H9 (cell line): ENCODE measurements at regions not wholly inside any gene's neighbourhood (a gene's known extent, or its start where the extent isn't known, plus 50 kb on each side); places are given as distances from the start of the nearest gene placed in this dataset.

Experiments used
- DNase-seq: peaks from one replicate; pipeline ENCODE4 v3.0.0-alpha.2; 2017
- H2AFZ ChIP-seq: one replicate; pipeline ENCODE4 v1.6.1; 2013; ENCODE audit warnings: mild to moderate bottlenecking, low read length, control low read depth, moderate library complexity
- H2AK5ac ChIP-seq: 2 replicates; pipeline ENCODE4 v1.6.1; 2013; ENCODE audit warnings: low read length, control low read depth, mixed read lengths; ENCODE audit not compliant: insufficient read length
- H2BK120ac ChIP-seq: one replicate; pipeline ENCODE4 v1.6.1; 2013; ENCODE audit warnings: low read depth, mild to moderate bottlenecking, low read length, control low read depth, inconsistent platforms; ENCODE audit not compliant: poor library complexity, severe bottlenecking
- H2BK12ac ChIP-seq: 2 replicates; pipeline ENCODE4 v1.6.1; 2013; ENCODE audit warnings: low read length, control low read depth, mixed read lengths, low read depth; ENCODE audit not compliant: insufficient read length
- H2BK15ac ChIP-seq: 2 replicates; pipeline ENCODE4 v1.6.1; 2013; ENCODE audit warnings: low read depth, low read length, control low read depth
- H2BK20ac ChIP-seq: one replicate; pipeline ENCODE4 v1.6.1; 2013; ENCODE audit warnings: low read depth, mild to moderate bottlenecking, low read length, control low read depth, inconsistent platforms; ENCODE audit not compliant: poor library complexity, severe bottlenecking
- H2BK5ac ChIP-seq: 2 replicates; pipeline ENCODE4 v1.6.1; 2013; ENCODE audit warnings: low read length, control low read depth, mixed read lengths; ENCODE audit not compliant: insufficient read length
- H3K14ac ChIP-seq: 2 replicates; pipeline ENCODE4 v1.6.1; 2013; ENCODE audit warnings: low read length, control low read depth; ENCODE audit not compliant: insufficient read depth
- H3K18ac ChIP-seq: 2 replicates; pipeline ENCODE4 v1.6.1; 2013; ENCODE audit warnings: low read depth, mild to moderate bottlenecking, mixed read lengths, low read length, control low read depth; ENCODE audit not compliant: insufficient read length
- H3K23ac ChIP-seq: 2 replicates; pipeline ENCODE4 v1.6.1; 2013; ENCODE audit warnings: low read length, control low read depth, mixed read lengths, low read depth; ENCODE audit not compliant: insufficient read length
- H3K23me2 ChIP-seq: 2 replicates; pipeline ENCODE4 v1.6.1; 2013; ENCODE audit warnings: low read depth, mild to moderate bottlenecking, mixed read lengths, low read length, control low read depth; ENCODE audit not compliant: insufficient read length, poor library complexity, severe bottlenecking
- H3K27ac ChIP-seq: 2 replicates; pipeline ENCODE4 v1.5.1; 2013; ENCODE audit warnings: low read length, control low read depth, mixed read lengths, low read depth; ENCODE audit not compliant: insufficient read length
- H3K27me3 ChIP-seq: 2 replicates; pipeline ENCODE4 v1.6.1; 2013; ENCODE audit warnings: low read length, control low read depth, inconsistent platforms; ENCODE audit not compliant: insufficient read depth
- H3K4ac ChIP-seq: 2 replicates; pipeline ENCODE4 v1.6.1; 2013; ENCODE audit warnings: low read depth, mild to moderate bottlenecking, control low read depth, inconsistent platforms, low read length, moderate library complexity
- H3K4me1 ChIP-seq: 2 replicates; pipeline ENCODE4 v1.6.1; 2013; ENCODE audit warnings: low read length, control low read depth, inconsistent platforms; ENCODE audit not compliant: insufficient read depth
- H3K4me2 ChIP-seq: 2 replicates; pipeline ENCODE4 v1.6.1; 2013; ENCODE audit warnings: low read length, control low read depth, mixed read lengths; ENCODE audit not compliant: insufficient read length, insufficient read depth
- H3K56ac ChIP-seq: 2 replicates; pipeline ENCODE4 v1.6.1; 2013; ENCODE audit warnings: low read depth, mild to moderate bottlenecking, mixed read lengths, low read length, control low read depth; ENCODE audit not compliant: insufficient read length
- H3K79me1 ChIP-seq: 2 replicates; pipeline ENCODE4 v1.6.1; 2013; ENCODE audit warnings: low read depth, mild to moderate bottlenecking, moderate library complexity, low read length, control low read depth, inconsistent platforms; ENCODE audit not compliant: insufficient read depth, poor library complexity, severe bottlenecking
- H3K79me2 ChIP-seq: 2 replicates; pipeline ENCODE4 v1.6.1; 2013; ENCODE audit warnings: low read length, control low read depth, inconsistent platforms; ENCODE audit not compliant: insufficient read depth
- H3K9ac ChIP-seq: 2 replicates; pipeline ENCODE4 v1.6.1; 2013; ENCODE audit warnings: low read length, control low read depth, mixed read lengths; ENCODE audit not compliant: insufficient read length; ENCODE audit errors: extremely low read depth
- H3K9me3 ChIP-seq: one replicate; pipeline ENCODE4 v1.6.1; 2013; ENCODE audit warnings: low read depth, low read length, inconsistent platforms; ENCODE audit not compliant: control insufficient read depth
- H3T11ph ChIP-seq: one replicate; pipeline ENCODE4 v1.6.1; 2013; ENCODE audit warnings: mild to moderate bottlenecking, low read length, control low read depth, inconsistent platforms
- H4K20me1 ChIP-seq: one replicate; pipeline ENCODE4 v1.6.1; 2013; ENCODE audit not compliant: control insufficient read depth, insufficient read length, insufficient read depth
- H4K5ac ChIP-seq: 2 replicates; pipeline ENCODE4 v1.6.1; 2013; ENCODE audit warnings: low read depth, mild to moderate bottlenecking, mixed read lengths, low read length, control low read depth; ENCODE audit not compliant: insufficient read length
- H4K8ac ChIP-seq: replicated peaks from 2 replicates; pipeline ENCODE4 v1.6.1; 2013; ENCODE audit warnings: low read length, control low read depth, mixed read lengths, low read depth; ENCODE audit not compliant: insufficient read length
- H4K91ac ChIP-seq: 2 replicates; pipeline ENCODE4 v1.6.1; 2013; ENCODE audit warnings: low read depth, mild to moderate bottlenecking, moderate library complexity, mixed read lengths, low read length, control low read depth; ENCODE audit not compliant: insufficient read length
- H3K27ac Mint-ChIP-seq, 3 experiments: 2 replicates in 2 of 3; 3 replicates in 1 of 3; pipeline ENCODE4 v1.8.0; 2020 to 2021; ENCODE audit warnings: mixed read lengths in 3 of 3, mild to moderate bottlenecking in 1 of 3, moderate library complexity in 1 of 3
- H3K27me3 Mint-ChIP-seq: 2 replicates; pipeline ENCODE4 v1.8.0; 2021; ENCODE audit warnings: low read depth, mild to moderate bottlenecking, moderate library complexity, mixed read lengths
- H3K36me3 Mint-ChIP-seq, 3 experiments: 2 replicates in 2 of 3; 3 replicates in 1 of 3; pipeline ENCODE4 v1.8.0; 2020 to 2021; ENCODE audit warnings: low read depth in 3 of 3, mixed read lengths in 3 of 3; ENCODE audit not compliant: insufficient read depth in 1 of 3
- H3K4me1 Mint-ChIP-seq, 2 experiments: 2 replicates each; pipeline ENCODE4 v1.8.0; 2020; ENCODE audit warnings: mixed read lengths in 2 of 2
- H3K4me3 Mint-ChIP-seq, 2 experiments: 2 replicates in 1 of 2; 3 replicates in 1 of 2; pipeline ENCODE4 v1.8.0; 2020 to 2021; ENCODE audit warnings: mild to moderate bottlenecking in 2 of 2, mixed read lengths in 2 of 2, moderate library complexity in 1 of 2
- H3K9me3 Mint-ChIP-seq, 2 experiments: 2 replicates in 1 of 2; 3 replicates in 1 of 2; pipeline ENCODE4 v1.8.0; 2020; ENCODE audit warnings: mild to moderate bottlenecking in 2 of 2, mixed read lengths in 2 of 2, moderate library complexity in 1 of 2
- WGBS: extraction: QIAGEN DNeasy Blood & Tissue Kit; methylation state at CpG from one replicate; pipeline ENCODE4 v1.1.7; 2013; ENCODE audit warnings: missing lambda C conversion rate, low lambda C conversion rate, mixed read lengths; ENCODE audit not compliant: insufficient read length; ENCODE audit errors: extremely low coverage; 5-methylcytosine and 5-hydroxymethylcytosine counted together
- TF ChIP-seq, protein P1 (sequence below): fragments of 200-600 bp; sonication (generic); conservative IDR thresholded peaks from 3 replicates; pipeline ENCODE4 v1.8.0; 2021; ENCODE audit warnings: antibody characterized with exemption, mild to moderate bottlenecking

- H2BK120ac ChIP-seq: no peak overlapping the region
- H3K4ac ChIP-seq: no peak overlapping the region
- Mint-ChIP-seq H3K9me3 (no peaks in the 10 kb centered on the region), H3K27ac (no peak overlapping the region), H3K4me3 (no peak overlapping the region), H3K27me3 (no peaks in the 10 kb centered on the region; the same call in 1 of the 2 replicates), H3K4me1 (peaks cover 7 to 15% of the 10 kb centered on the region in 2 experiments), H3K36me3 (no peaks in the 10 kb centered on the region)
- H3K4me2 ChIP-seq: no peak overlapping the region
- H2AK5ac ChIP-seq: no peak overlapping the region
- no CpG with 5 or more reads among the region's 6 CpGs for WGBS
- no peak overlapping the region for H2AFZ ChIP-seq
- H2BK12ac ChIP-seq: no peak overlapping the region
- no peak for DNase-seq
- no peak overlapping the region for H3K18ac ChIP-seq
- H3K27ac ChIP-seq: no peak overlapping the region
- no peak overlapping the region for H4K8ac ChIP-seq
- H3T11ph ChIP-seq: no peak overlapping the region
- no peak overlapping the region for H4K5ac ChIP-seq
- no peaks in the 10 kb centered on the region for H3K27me3 ChIP-seq
- TF ChIP-seq, protein P1, sequence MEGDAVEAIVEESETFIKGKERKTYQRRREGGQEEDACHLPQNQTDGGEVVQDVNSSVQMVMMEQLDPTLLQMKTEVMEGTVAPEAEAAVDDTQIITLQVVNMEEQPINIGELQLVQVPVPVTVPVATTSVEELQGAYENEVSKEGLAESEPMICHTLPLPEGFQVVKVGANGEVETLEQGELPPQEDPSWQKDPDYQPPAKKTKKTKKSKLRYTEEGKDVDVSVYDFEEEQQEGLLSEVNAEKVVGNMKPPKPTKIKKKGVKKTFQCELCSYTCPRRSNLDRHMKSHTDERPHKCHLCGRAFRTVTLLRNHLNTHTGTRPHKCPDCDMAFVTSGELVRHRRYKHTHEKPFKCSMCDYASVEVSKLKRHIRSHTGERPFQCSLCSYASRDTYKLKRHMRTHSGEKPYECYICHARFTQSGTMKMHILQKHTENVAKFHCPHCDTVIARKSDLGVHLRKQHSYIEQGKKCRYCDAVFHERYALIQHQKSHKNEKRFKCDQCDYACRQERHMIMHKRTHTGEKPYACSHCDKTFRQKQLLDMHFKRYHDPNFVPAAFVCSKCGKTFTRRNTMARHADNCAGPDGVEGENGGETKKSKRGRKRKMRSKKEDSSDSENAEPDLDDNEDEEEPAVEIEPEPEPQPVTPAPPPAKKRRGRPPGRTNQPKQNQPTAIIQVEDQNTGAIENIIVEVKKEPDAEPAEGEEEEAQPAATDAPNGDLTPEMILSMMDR: no peak
- no peak overlapping the region for H2BK20ac ChIP-seq
- H3K56ac ChIP-seq: no peak overlapping the region
- H4K20me1 ChIP-seq: no peaks in the 10 kb centered on the region
- H3K4me1 ChIP-seq: no peaks in the 10 kb centered on the region
- no peak overlapping the region for H2BK15ac ChIP-seq
- H4K91ac ChIP-seq: no peak overlapping the region
- no peaks in the 10 kb centered on the region for H3K79me1 ChIP-seq
- H3K23ac ChIP-seq: no peak overlapping the region
- H3K79me2 ChIP-seq: no peaks in the 10 kb centered on the region
- no peaks in the 10 kb centered on the region for H3K9me3 ChIP-seq
- no peak overlapping the region for H2BK5ac ChIP-seq
- no peak overlapping the region for H3K14ac ChIP-seq
- H3K9ac ChIP-seq: no peak overlapping the region
- no peaks in the 10 kb centered on the region for H3K23me2 ChIP-seq
Observed at GRCh38 chr12:115230606-115231005, 546.6 kb upstream of the TBX3 start.
